Endothelial cell (in vitro differentiated cells): ENCODE measurements at regions not wholly inside any gene's neighbourhood (a gene's known extent, or its start where the extent isn't known, plus 50 kb on each side); places are given as distances from the start of the nearest gene placed in this dataset.
A peak's percentile ranks its signal among the peaks of the same experiment; 100 is the strongest.

ENCODE experiments used
- DNase-seq: peaks from one replicate; pipeline ENCODE4 v3.0.0; 2021; ENCODE audit warnings: low spot score
- H3K27ac Mint-ChIP-seq: one replicate; pipeline ENCODE4 v1.8.0; 2021; ENCODE audit warnings: mixed read lengths, inconsistent platforms; ENCODE audit not compliant: unreplicated experiment
- H3K27me3 Mint-ChIP-seq: one replicate; pipeline ENCODE4 v1.8.0; 2021; ENCODE audit warnings: mild to moderate bottlenecking, moderate library complexity, mixed read lengths, inconsistent platforms; ENCODE audit not compliant: unreplicated experiment
- H3K36me3 Mint-ChIP-seq: one replicate; pipeline ENCODE4 v1.8.0; 2021; ENCODE audit warnings: mild to moderate bottlenecking, low read depth, mixed read lengths, inconsistent platforms; ENCODE audit not compliant: unreplicated experiment
- H3K4me1 Mint-ChIP-seq: one replicate; pipeline ENCODE4 v1.8.0; 2021; ENCODE audit warnings: mild to moderate bottlenecking, mixed read lengths, inconsistent platforms; ENCODE audit not compliant: unreplicated experiment
- H3K4me3 Mint-ChIP-seq: one replicate; pipeline ENCODE4 v1.8.0; 2021; ENCODE audit warnings: mild to moderate bottlenecking, mixed read lengths, inconsistent platforms; ENCODE audit not compliant: unreplicated experiment
- H3K9me3 Mint-ChIP-seq: one replicate; pipeline ENCODE4 v1.8.0; 2021; ENCODE audit warnings: mixed read lengths, inconsistent platforms; ENCODE audit not compliant: unreplicated experiment
- TF ChIP-seq, protein P1 (sequence below): fragments of 200-600 bp; sonication (generic); IDR thresholded peaks from one replicate; pipeline ENCODE4 v1.5.0; 2021; ENCODE audit warnings: antibody characterized with exemption; ENCODE audit not compliant: unreplicated experiment

- H3K27ac Mint-ChIP-seq = no peak overlapping the region
- no peaks in the 10 kb centered on the region for H3K4me1 Mint-ChIP-seq
- no peak for DNase-seq
- H3K36me3 Mint-ChIP-seq = no peaks in the 10 kb centered on the region
- no peaks in the 10 kb centered on the region for H3K27me3 Mint-ChIP-seq
- no peaks in the 10 kb centered on the region for H3K9me3 Mint-ChIP-seq
- TF ChIP-seq, protein P1, sequence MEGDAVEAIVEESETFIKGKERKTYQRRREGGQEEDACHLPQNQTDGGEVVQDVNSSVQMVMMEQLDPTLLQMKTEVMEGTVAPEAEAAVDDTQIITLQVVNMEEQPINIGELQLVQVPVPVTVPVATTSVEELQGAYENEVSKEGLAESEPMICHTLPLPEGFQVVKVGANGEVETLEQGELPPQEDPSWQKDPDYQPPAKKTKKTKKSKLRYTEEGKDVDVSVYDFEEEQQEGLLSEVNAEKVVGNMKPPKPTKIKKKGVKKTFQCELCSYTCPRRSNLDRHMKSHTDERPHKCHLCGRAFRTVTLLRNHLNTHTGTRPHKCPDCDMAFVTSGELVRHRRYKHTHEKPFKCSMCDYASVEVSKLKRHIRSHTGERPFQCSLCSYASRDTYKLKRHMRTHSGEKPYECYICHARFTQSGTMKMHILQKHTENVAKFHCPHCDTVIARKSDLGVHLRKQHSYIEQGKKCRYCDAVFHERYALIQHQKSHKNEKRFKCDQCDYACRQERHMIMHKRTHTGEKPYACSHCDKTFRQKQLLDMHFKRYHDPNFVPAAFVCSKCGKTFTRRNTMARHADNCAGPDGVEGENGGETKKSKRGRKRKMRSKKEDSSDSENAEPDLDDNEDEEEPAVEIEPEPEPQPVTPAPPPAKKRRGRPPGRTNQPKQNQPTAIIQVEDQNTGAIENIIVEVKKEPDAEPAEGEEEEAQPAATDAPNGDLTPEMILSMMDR = no peak
- no peak overlapping the region for H3K4me3 Mint-ChIP-seq
Measured at GRCh38 chr1:191099696-191100095, 622.0 kb upstream of the BRINP3 start.

DNA sequence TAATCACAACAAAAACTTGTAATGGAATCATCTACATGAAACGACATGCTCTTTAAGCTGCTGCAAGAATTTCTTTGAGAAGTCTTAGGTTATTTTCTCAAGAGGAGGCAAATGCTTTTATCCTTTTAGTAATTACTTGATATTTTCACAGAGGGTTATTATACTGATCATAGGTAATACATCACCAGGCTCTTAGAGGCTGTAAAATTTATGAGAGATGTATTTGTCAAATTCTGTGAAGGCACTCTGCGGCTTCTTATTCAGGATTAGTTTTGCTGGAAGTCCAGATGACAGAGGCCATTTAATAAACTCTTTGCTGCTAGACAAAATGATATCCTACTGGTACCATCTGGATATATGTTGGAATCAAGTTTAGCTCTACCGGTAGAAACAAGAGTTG, 624.3 kb upstream of the BRINP3 start:
- no peaks in the 10 kb centered on the region for H3K27me3 Mint-ChIP-seq
- H3K27ac Mint-ChIP-seq = no peak overlapping the region
- no peaks in the 10 kb centered on the region for H3K9me3 Mint-ChIP-seq
- TF ChIP-seq, protein P1 = no peak
- H3K36me3 Mint-ChIP-seq = no peaks in the 10 kb centered on the region
- DNase-seq = no peak
- H3K4me3 Mint-ChIP-seq = no peak overlapping the region
- H3K4me1 Mint-ChIP-seq = no peaks in the 10 kb centered on the region

DNA sequence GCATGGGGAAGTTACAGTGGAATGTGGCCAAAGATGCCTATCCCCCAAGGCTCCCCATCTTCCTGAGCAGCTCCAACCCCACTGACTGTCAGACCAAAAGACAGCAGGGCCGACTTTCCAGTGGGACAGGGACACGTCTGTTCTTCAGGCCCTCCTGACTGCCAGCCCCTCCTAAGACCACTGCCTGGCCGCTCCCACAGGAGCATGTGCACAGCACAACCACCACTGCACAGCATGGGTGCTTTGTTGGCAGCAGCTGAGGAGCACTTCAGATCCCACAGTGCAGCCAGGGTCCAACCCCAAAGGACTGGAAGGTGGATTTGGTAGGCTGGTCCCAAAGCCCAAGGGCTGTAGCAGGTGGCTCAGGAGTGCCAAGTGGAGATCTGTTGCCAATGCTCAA, 648.3 kb upstream of the BRINP3 start:
- no peaks in the 10 kb centered on the region for H3K9me3 Mint-ChIP-seq
- TF ChIP-seq, protein P1 = no peak

GRCh38 chr1:191134796-191135195, 657.1 kb upstream of the BRINP3 start:
- H3K27ac Mint-ChIP-seq = peak overlapping the region; percentile 20
- TF ChIP-seq, protein P1 = no peak
- peak; percentile 18 for DNase-seq

More for the DNA sequence above, 648.3 kb upstream of the BRINP3 start:
- H3K4me3 Mint-ChIP-seq = no peak overlapping the region
- no peak for DNase-seq
- H3K27me3 Mint-ChIP-seq = peaks cover 1% of the 10 kb centered on the region
- no peaks in the 10 kb centered on the region for H3K36me3 Mint-ChIP-seq
- H3K4me1 Mint-ChIP-seq = peaks cover 5% of the 10 kb centered on the region
- no peak overlapping the region for H3K27ac Mint-ChIP-seq

DNA sequence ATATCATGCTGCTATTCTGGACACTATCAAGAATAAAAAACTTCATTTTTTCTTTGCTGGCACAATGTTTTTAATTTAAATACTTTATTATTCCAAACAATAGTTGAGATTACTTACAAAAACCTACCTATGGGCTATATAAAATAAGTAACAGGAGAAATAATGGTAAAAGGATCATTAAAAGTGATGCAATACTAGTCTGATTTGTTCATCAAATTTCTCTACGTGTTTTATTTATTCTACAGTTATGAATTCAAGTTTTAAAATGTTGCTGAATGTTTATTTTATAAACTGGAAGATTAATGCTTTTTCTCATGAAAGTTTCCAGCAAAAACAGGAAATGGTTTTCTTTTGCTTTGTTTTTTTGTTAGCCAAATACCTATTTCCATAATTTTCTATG, 662.4 kb upstream of the BRINP3 start:
- H3K4me3 Mint-ChIP-seq = no peak overlapping the region
- H3K27ac Mint-ChIP-seq = no peak overlapping the region
- TF ChIP-seq, protein P1 = no peak
- H3K36me3 Mint-ChIP-seq = no peaks in the 10 kb centered on the region
- no peaks in the 10 kb centered on the region for H3K27me3 Mint-ChIP-seq
- peaks cover 4% of the 10 kb centered on the region for H3K4me1 Mint-ChIP-seq
- H3K9me3 Mint-ChIP-seq = no peaks in the 10 kb centered on the region
- DNase-seq = no peak

More at GRCh38 chr1:191134796-191135195, 657.1 kb upstream of the BRINP3 start:
- no peaks in the 10 kb centered on the region for H3K36me3 Mint-ChIP-seq
- no peak overlapping the region for H3K4me3 Mint-ChIP-seq
- no peaks in the 10 kb centered on the region for H3K27me3 Mint-ChIP-seq
- no peaks in the 10 kb centered on the region for H3K9me3 Mint-ChIP-seq
- H3K4me1 Mint-ChIP-seq = peaks cover 9% of the 10 kb centered on the region
